Aorta (tissue), 5 donors: ENCODE measurements at regions not wholly inside any gene's neighbourhood (a gene's known extent, or its start where the extent isn't known, plus 50 kb on each side); places are given as distances from the start of the nearest gene placed in this dataset.

ENCODE experiments used
- ATAC-seq: fragments of 200-7000 bp; cut with Tn5 transposase; one replicate; pipeline ENCODE4 v1.9.1; 2022; ENCODE audit warnings: moderate library complexity; ENCODE audit not compliant: low FRiP score
- DNase-seq, 2 donors: peaks; one replicate each; pipeline ENCODE4 v3.0.0-alpha.2; 2020
- H3K27ac ChIP-seq, 2 donors: one replicate each; pipeline ENCODE4 v1.5.1; 2013; ENCODE audit warnings: low read length in 2 of 2, mild to moderate bottlenecking in 2 of 2, moderate library complexity in 2 of 2, control low read depth in 1 of 2, inconsistent platforms in 1 of 2, low read depth in 1 of 2
- H3K27me3 ChIP-seq, 2 donors: one replicate each; pipeline ENCODE4 v1.6.1; 2013; ENCODE audit warnings: control low read depth in 1 of 2, low read length in 1 of 2, mild to moderate bottlenecking in 1 of 2, moderate library complexity in 1 of 2; ENCODE audit not compliant: insufficient read depth in 2 of 2, control insufficient read depth in 1 of 2
- H3K36me3 ChIP-seq, 2 donors: one replicate each; pipeline ENCODE4 v1.6.1; 2013; ENCODE audit warnings: control low read depth in 1 of 2, low read length in 1 of 2, mild to moderate bottlenecking in 1 of 2; ENCODE audit not compliant: insufficient read depth in 2 of 2, control insufficient read depth in 1 of 2
- H3K4me1 ChIP-seq, 2 donors: one replicate each; pipeline ENCODE4 v1.6.1; 2013; ENCODE audit warnings: low read length in 2 of 2, control low read depth in 1 of 2, mild to moderate bottlenecking in 1 of 2, moderate library complexity in 1 of 2; ENCODE audit not compliant: insufficient read depth in 2 of 2, control insufficient read depth in 1 of 2
- H3K4me3 ChIP-seq, 2 donors: one replicate each; pipeline ENCODE4 v1.5.1; 2013; ENCODE audit warnings: low read length in 2 of 2, control low read depth in 1 of 2, mild to moderate bottlenecking in 1 of 2
- H3K9me3 ChIP-seq: one replicate; pipeline ENCODE4 v1.6.1; 2013; ENCODE audit warnings: mild to moderate bottlenecking, low read length; ENCODE audit not compliant: control insufficient read depth
- WGBS, 2 donors: extraction: QIAGEN DNeasy Blood & Tissue Kit; methylation state at CpG; one replicate each; pipeline ENCODE4 v1.1.7; 2013; 5-methylcytosine and 5-hydroxymethylcytosine counted together
- intact Hi-C, 2 donors: fragments of 100-400 bp; cut with DNase I; formaldehyde crosslinking; loops; one replicate each; pipeline versions ENCODE4 v1.14.2 to v1.15.0; 2022
- donor health status: healthy with polysubstance abuse.
- donor health status: Bipolar disorder and iron deficiency.
- donor health status: DM: no; HTN: no; CAD: no.
- donor health status: DM: no; HTN: no; CAD: no.
- donor health status: DM: yes; HTN: yes; CAD: no.

DNA sequence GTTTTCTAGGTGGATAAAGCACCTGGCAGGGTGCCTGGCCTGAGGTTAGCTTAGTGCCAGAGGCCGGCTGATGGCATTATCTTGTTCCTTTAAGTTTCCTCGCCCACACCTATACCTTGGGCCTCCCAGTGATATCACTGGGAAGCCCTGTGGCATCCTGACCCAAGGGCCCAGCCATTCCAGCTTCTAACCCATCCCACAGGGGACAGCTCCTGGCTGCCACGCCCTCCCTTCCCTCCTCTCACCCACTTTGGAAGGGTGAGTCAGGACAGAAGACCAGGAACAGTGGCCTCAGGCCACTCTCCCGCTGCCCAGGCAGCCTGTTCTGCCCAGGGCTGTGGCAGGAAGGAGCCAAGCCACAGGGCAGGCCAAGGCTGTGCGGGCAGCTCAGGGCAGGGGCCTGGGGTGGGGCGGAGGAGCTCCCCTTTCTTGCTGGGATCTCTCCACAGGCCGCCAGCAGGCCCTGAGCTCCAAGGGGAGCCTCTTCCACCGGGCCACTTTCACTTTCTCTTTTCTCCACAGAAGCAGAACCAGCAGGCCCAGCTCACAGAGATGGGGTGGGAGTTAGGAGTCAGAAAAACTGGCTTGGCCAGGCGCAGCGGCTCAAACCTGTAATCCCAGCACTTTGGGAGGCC, 75.1 kb downstream of the IRF2BPL start:
- ATAC-seq (peak; percentile 55), DNase-seq (peak; percentile 83 to 85)
- Histone ChIP-seq H3K36me3 (no peaks in the 10 kb centered on the region), H3K9me3 (no peaks in the 10 kb centered on the region), H3K27ac (peak overlapping the region in 1 of 2 donors; percentile 8), H3K27me3 (no peaks in the 10 kb centered on the region), H3K4me1 (no peaks in the 10 kb centered on the region), H3K4me3 (no peak overlapping the region)
- 38 to 49% methylated on average over 10 of the region's 10 CpGs for WGBS, 2 donors
- intact Hi-C loops = no loop called here

DNA sequence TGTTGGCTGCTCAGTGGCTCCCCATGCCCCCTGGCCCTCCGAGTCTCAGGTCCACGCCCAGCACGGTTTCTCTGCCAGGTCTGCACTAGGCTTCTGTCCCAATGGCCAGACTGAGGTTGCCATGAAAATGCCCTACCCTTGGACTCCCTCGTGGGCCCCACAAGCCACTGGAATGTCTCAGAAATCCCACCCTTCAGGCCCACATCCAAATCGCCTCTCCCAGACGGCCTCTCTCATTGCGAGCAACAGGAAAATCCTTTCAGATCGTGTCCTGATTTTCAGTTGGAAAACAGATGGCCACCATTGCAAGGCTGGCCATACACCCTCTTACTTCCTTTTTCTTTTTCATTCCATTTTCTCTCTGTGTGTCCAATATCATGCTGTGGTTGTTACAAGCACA, 77.3 kb downstream of the IRF2BPL start:
- Histone ChIP-seq H3K4me3 (no peak overlapping the region), H3K4me1 (no peaks in the 10 kb centered on the region), H3K27me3 (no peaks in the 10 kb centered on the region), H3K9me3 (no peaks in the 10 kb centered on the region), H3K27ac (no peak overlapping the region), H3K36me3 (no peaks in the 10 kb centered on the region)
- no peak for ATAC-seq
- no peak for DNase-seq
- 81 to 86% methylated on average over 8 of the region's 8 CpGs for WGBS, 2 donors
- intact Hi-C loops = no loop called here

DNA sequence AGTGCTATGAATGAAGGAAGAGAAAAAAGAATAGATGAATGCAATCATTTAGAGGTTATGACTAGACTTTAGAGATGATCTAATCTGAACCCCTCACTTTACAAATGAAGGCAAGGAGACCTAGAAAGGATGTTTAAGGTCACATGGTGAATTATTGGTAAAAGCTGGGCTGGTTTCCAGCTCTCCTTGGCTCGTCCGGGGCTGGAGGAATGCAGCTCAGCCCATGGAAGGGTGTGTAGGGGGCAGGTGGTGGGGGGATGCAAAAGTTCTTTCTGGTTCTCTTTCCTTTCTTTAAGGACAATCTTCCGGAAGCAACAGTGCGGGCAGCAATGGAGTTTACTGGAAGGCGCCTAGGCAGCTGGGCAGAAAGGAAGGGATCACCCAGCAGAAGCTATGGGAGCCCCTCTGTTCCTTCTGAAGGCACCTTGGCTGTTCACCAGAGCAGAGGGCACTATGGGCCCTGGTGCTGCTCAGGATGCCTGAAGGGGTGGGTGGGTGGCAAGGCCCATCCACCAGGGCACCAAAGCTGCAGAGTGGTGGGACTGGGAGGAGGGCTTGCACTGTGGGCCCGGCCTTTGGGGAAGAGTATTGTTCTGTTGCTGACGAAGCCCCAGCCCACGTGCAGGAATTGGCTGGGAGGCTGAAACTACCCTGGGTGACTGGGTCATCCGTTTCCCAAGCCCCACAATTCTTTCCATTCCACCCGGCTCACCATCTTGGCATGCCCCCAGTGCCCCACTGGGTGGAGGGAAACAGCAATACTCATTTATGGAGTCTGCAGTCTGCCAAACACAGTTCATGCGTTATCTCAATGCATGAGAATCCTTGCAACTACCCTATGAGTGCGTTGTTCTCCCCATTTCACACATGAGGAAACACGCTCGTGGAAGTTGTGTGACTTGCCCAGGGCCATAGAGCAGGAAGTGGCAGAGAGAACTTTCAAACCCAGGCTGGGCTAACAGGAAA, 78.2 kb downstream of the IRF2BPL start:
- WGBS, 2 donors = 77 to 80% methylated on average over 14 of the region's 14 CpGs
- Histone ChIP-seq H3K4me1 (no peaks in the 10 kb centered on the region), H3K4me3 (no peak overlapping the region), H3K9me3 (no peaks in the 10 kb centered on the region), H3K27ac (no peak overlapping the region), H3K27me3 (no peaks in the 10 kb centered on the region), H3K36me3 (no peaks in the 10 kb centered on the region)
- intact Hi-C loops = no loop called here
- DNase-seq (peak in 1 of 2 donors; percentile 18), ATAC-seq (no peak)

DNA sequence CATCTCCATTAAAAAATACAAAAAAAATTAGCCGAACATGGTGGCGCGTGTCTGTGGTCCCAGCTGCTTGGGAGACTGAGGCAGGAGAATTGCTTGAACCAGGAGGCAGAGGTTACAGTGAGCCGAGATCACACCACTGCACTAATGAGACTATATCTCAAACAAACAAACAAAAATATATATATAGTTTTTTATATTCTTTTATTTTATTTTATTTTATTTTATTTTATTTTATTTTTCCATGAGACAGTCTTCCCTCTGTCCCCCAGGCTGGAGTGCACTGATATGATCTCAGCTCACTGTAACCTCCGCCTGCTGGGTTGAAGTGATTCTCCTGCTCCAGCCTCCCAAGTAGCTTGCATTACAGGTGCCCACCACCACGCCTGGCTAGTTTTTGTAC, 79.5 kb downstream of the IRF2BPL start:
- WGBS, 2 donors = 95 to 96% methylated on average over 6 of the region's 6 CpGs

DNA sequence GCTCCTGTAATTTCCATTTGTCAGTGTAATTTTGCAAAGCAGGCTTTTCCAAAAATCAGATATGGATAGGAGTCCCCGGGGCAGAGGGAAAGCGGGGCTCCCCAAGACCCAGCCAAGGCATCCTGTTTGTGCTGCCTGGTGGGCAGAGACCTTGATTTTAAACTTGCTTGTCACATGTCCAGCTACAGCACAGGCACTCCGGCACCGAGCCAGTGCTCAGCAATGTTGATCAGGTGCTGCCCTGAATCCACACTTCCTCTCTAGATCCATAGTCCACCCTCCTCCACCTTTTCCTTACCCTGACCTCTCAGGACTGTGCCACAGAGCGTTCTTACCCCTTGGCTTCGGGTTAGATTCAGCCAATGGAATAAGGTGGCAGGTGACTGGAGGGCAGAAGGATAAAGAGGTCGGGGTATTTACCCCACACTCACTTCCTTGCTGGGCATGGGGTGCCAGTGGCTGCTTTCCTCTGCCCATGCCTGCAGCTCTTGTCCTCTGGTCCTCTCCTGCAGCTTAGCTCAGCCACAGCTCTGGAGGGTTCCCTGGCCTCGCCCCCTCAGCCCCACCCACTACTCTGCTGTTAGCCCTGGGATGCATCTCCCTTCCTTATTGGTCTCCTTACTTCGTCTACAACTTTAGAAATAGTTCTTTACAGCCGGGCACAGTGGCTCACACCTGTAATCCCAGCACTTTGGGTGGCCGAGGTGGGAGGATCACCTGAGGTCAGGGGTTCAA, 80.1 kb downstream of the IRF2BPL start:
- Histone ChIP-seq H3K27me3 (no peaks in the 10 kb centered on the region), H3K4me1 (no peaks in the 10 kb centered on the region), H3K9me3 (no peaks in the 10 kb centered on the region), H3K4me3 (no peak overlapping the region), H3K36me3 (no peaks in the 10 kb centered on the region), H3K27ac (peak overlapping the region in 1 of 2 donors; percentile 13)
- DNase-seq (peak in 1 of 2 donors; percentile 49), ATAC-seq (no peak)
- intact Hi-C loops = no loop called here
- 81 to 88% methylated on average over 11 of the region's 11 CpGs for WGBS, 2 donors

More for the DNA sequence above, 79.5 kb downstream of the IRF2BPL start:
- ATAC-seq (no peak), DNase-seq (no peak)
- Histone ChIP-seq H3K9me3 (no peaks in the 10 kb centered on the region), H3K36me3 (no peaks in the 10 kb centered on the region), H3K27ac (no peak overlapping the region), H3K4me3 (no peak overlapping the region), H3K4me1 (no peaks in the 10 kb centered on the region), H3K27me3 (no peaks in the 10 kb centered on the region)
- intact Hi-C loops = no loop called here

DNA sequence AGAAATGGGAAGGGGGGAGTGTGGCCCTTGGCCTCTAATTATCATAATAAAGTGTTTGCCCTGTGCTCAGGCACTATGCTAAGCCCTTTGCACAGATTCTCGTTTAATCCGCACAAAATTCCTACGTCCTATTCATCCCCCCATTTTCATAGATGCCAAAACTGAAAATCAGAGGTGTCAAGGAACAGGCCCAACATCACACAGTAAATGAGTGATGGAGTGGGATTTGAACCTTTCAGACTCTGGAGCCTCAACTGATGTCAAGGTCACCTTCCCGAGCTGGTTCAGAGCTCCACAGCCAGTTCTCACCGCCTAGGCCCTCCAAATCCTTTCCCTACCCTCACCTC, 80.7 kb downstream of the IRF2BPL start:
- Histone ChIP-seq H3K27ac (peak overlapping the region in 1 of 2 donors; percentile 13), H3K4me3 (no peak overlapping the region), H3K9me3 (no peaks in the 10 kb centered on the region), H3K27me3 (no peaks in the 10 kb centered on the region), H3K36me3 (no peaks in the 10 kb centered on the region), H3K4me1 (no peaks in the 10 kb centered on the region)
- ATAC-seq (no peak), DNase-seq (no peak)
- intact Hi-C loops = loop anchor here in 1 of 2 donors (2.0 kb wide), 1 partner anchor 81 kb away; the partner anchor contains the start of gene IRF2BPL
- 83 to 88% methylated on average over 5 of the region's 5 CpGs for WGBS, 2 donors

DNA sequence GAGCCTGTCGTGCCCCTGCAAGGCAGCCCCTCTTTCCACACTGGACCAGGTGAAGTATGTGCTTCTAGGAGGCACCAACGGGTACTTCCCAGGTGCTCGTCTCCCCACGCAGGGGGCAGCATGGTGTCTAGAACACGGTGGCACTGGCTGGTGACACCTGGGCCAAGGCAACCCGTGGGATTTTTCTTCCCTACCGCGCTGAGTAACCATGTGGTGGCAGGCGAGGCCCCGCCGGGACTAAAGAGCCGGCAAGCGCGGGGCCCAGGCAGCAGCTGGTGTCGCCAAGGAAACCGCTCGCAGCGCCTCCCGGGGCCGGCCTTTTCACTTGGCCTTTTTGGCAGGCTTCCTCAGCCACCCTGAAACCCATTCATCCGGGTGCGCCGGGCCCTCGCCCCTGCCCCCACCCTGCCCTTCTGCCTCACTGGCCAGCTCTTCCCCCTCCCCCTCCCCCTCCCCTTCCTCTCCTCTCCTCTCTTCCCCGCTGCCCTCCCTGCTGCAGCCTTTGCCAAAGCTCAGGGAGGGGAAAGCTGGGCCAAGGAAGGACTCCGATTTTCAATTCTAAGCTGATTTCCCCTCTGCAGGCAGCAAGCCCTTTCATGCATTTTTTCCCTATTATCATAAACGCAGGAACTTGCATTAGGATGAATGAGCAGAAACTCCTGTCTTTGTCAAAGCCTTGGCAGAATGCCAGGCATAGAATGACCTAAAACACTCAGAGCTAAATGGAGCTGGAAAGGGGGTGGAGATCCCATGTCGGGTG, 81.2 kb downstream of the IRF2BPL start:
- no peaks in the 10 kb centered on the region for H3K27me3 ChIP-seq
- H3K4me3 ChIP-seq = no peak overlapping the region
- ATAC-seq = peak; percentile 92
- H3K4me1 ChIP-seq = no peaks in the 10 kb centered on the region
- H3K36me3 ChIP-seq = no peaks in the 10 kb centered on the region
- DNase-seq = peak; percentile 95 to 96
- intact Hi-C loops = loop anchor here in 1 of 2 donors (2.0 kb wide), 1 partner anchor 82 kb away; the partner anchor contains the start of gene IRF2BPL
- no peaks in the 10 kb centered on the region for H3K9me3 ChIP-seq
- H3K27ac ChIP-seq = peak overlapping the region in 1 of 2 donors; percentile 5
- 3 to 4% methylated on average over 21 to 28 of the region's 28 CpGs for WGBS, 2 donors

DNA sequence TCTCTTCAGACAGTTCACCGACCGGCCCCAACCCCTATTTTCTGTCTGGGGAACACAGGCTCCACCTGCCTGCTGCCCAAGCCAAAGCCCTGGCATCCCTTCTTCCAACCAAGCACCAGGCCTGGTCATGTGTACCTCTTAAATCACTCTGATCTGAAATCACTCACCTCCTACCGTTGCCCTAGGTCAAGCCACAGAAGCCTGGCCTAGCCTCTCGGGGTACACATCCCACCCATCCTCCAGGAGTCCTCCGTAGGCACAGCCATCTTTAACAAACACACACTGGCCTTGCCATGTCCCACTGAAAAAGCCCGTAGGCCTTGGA, 81.8 kb downstream of the IRF2BPL start:
- Histone ChIP-seq H3K4me3 (no peak overlapping the region), H3K27me3 (no peaks in the 10 kb centered on the region), H3K4me1 (no peaks in the 10 kb centered on the region), H3K9me3 (no peaks in the 10 kb centered on the region), H3K36me3 (no peaks in the 10 kb centered on the region), H3K27ac (peak overlapping the region in 1 of 2 donors; percentile 5)
- WGBS, 2 donors = 82 to 89% methylated on average over 6 of the region's 6 CpGs
- DNase-seq (peak in 1 of 2 donors; percentile 36), ATAC-seq (peak; percentile 4)
- intact Hi-C loops = loop anchor here in 1 of 2 donors (2.0 kb wide), 1 partner anchor 82 kb away; the partner anchor contains the start of gene IRF2BPL
